ENCODE measurements at regions not wholly inside any gene's neighbourhood (a gene's known extent, or its start where the extent isn't known, plus 50 kb on each side); places are given as distances from the start of the nearest gene placed in this dataset.

DNA sequence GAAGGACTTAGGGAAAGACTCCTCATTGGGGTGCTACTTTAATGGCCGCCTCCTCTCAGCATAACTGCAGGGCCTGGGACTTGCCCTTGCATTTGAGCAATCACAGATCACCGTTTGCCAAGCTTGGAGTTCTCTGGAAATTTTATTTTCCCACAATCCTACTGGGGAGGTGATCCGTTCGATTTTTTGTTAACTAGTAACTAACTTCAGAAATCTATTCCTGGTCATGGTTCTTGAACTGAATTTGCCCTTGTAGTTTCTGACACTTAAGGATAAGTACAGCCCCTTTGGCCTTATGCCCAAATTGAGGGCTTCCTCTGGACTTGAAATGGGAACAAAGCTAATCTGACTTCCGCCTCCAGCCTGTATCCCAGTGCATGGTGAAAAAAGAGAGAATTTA lies 60.5 kb upstream of the ST3GAL5 start:
- DNase-seq: no peak
- Histone ChIP-seq H2AFZ (ENCODE audit: insufficient read depth, low read depth, low read length, poor library complexity, severe bottlenecking) (no peak overlapping the region), H3K4me3 (replicated peaks in 1 of 3; ENCODE audit: low read depth in 2 of 3, low read length in 3 of 3) (no peak overlapping the region), H3K9ac (ENCODE audit: insufficient read depth, low read length, poor library complexity, severe bottlenecking) (no peak overlapping the region), H3K4me2 (replicated peaks; ENCODE audit: extremely low read depth, low read length, poor library complexity, severe bottlenecking) (no peak overlapping the region), H3K9me3 (replicated peaks in 1 of 2; ENCODE audit: control insufficient read depth in 1 of 2, insufficient read depth in 1 of 2, low read length in 2 of 2) (peaks cover 4 to 8% of the 10 kb centered on the region in 2 donors), H4K20me1 (ENCODE audit: insufficient read depth, low read length) (no peaks in the 10 kb centered on the region), H3K27ac (ENCODE audit: low read depth in 1 of 2, low read length in 2 of 2) (no peak overlapping the region), H3K27me3 (ENCODE audit: control insufficient read depth in 2 of 2, insufficient read depth in 2 of 2, low read length in 2 of 2) (no peaks in the 10 kb centered on the region), H3K4me1 (ENCODE audit: control insufficient read depth in 1 of 2, insufficient read depth in 2 of 2, low read length in 2 of 2) (peaks cover 7 to 16% of the 10 kb centered on the region in 2 donors), H3K79me2 (ENCODE audit: insufficient read depth, low read length) (no peaks in the 10 kb centered on the region), H3K36me3 (replicated peaks in 1 of 2; ENCODE audit: control insufficient read depth in 1 of 2, insufficient read depth in 2 of 2, low read length in 2 of 2) (no peaks in the 10 kb centered on the region)
- Mint-ChIP-seq H3K4me1 (peaks cover 5% of the 10 kb centered on the region), H3K36me3 (peaks cover 0 to 3% of the 10 kb centered on the region in 2 donors), H3K27ac (no peak overlapping the region), H3K27me3 (ENCODE audit: low read depth in 3 of 3) (no peaks in the 10 kb centered on the region), H3K9me3 (peaks cover 5 to 25% (median 14%) of the 10 kb centered on the region in 7 donors), H3K4me3 (no peak overlapping the region)
- WGBS (ENCODE audit: insufficient coverage): 80% methylated on average over 1 of the region's 5 CpGs
- intact Hi-C loops (cut with micrococcal nuclease): no loop called here
- TF ChIP-seq, protein P1, sequence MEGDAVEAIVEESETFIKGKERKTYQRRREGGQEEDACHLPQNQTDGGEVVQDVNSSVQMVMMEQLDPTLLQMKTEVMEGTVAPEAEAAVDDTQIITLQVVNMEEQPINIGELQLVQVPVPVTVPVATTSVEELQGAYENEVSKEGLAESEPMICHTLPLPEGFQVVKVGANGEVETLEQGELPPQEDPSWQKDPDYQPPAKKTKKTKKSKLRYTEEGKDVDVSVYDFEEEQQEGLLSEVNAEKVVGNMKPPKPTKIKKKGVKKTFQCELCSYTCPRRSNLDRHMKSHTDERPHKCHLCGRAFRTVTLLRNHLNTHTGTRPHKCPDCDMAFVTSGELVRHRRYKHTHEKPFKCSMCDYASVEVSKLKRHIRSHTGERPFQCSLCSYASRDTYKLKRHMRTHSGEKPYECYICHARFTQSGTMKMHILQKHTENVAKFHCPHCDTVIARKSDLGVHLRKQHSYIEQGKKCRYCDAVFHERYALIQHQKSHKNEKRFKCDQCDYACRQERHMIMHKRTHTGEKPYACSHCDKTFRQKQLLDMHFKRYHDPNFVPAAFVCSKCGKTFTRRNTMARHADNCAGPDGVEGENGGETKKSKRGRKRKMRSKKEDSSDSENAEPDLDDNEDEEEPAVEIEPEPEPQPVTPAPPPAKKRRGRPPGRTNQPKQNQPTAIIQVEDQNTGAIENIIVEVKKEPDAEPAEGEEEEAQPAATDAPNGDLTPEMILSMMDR (IDR thresholded peaks at IDR 0.05): no peak

DNA sequence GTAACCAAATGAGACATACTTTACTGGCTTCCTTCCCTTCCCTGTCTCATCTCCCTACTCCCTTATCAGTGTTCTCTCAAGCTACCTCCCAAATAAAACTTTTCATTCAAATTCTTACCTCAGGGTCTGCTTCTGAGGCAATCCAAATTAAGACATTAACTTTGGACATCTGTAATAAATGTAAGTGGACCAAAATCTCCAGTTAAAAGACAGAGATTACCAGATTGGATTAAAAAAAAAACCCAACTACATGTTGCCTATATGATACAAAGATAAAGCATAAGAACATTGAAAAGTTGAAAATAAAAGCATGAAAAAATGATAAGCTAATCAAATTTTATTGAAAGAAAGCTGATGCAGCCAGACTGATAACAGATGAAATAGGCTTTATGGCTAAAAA lies 58.8 kb upstream of the ST3GAL5 start:
- no peaks in the 10 kb centered on the region for H4K20me1 ChIP-seq (ENCODE audit: insufficient read depth, low read length)
- peaks cover 12 to 38% (median 27%) of the 10 kb centered on the region in 7 donors for H3K9me3 Mint-ChIP-seq
- no peak overlapping the region for H3K4me3 ChIP-seq (replicated peaks in 1 of 3; ENCODE audit: low read depth in 2 of 3, low read length in 3 of 3)
- peaks cover 0 to 2% (median 0%) of the 10 kb centered on the region in 3 donors for H3K27me3 Mint-ChIP-seq (ENCODE audit: low read depth in 3 of 3)
- intact Hi-C loops (cut with micrococcal nuclease): no loop called here
- H3K9ac ChIP-seq (ENCODE audit: insufficient read depth, low read length, poor library complexity, severe bottlenecking): no peak overlapping the region
- no peaks in the 10 kb centered on the region for H3K27me3 ChIP-seq (ENCODE audit: control insufficient read depth in 2 of 2, insufficient read depth in 2 of 2, low read length in 2 of 2)
- TF ChIP-seq, protein P1 (IDR thresholded peaks at IDR 0.05): no peak
- H3K27ac Mint-ChIP-seq: no peak overlapping the region
- H3K36me3 ChIP-seq (replicated peaks in 1 of 2; ENCODE audit: control insufficient read depth in 1 of 2, insufficient read depth in 2 of 2, low read length in 2 of 2): no peaks in the 10 kb centered on the region
- H3K4me1 ChIP-seq (ENCODE audit: control insufficient read depth in 1 of 2, insufficient read depth in 2 of 2, low read length in 2 of 2): peaks cover 7 to 16% of the 10 kb centered on the region in 2 donors
- H3K9me3 ChIP-seq (replicated peaks in 1 of 2; ENCODE audit: control insufficient read depth in 1 of 2, insufficient read depth in 1 of 2, low read length in 2 of 2): peaks cover 10 to 19% of the 10 kb centered on the region in 2 donors
- no peak for DNase-seq
- no peak overlapping the region for H3K4me2 ChIP-seq (replicated peaks; ENCODE audit: extremely low read depth, low read length, poor library complexity, severe bottlenecking)
- H3K36me3 Mint-ChIP-seq: peaks cover 1 to 3% of the 10 kb centered on the region in 2 donors
- H3K27ac ChIP-seq (ENCODE audit: low read depth in 1 of 2, low read length in 2 of 2): no peak overlapping the region
- H3K79me2 ChIP-seq (ENCODE audit: insufficient read depth, low read length): no peaks in the 10 kb centered on the region
- no peak overlapping the region for H2AFZ ChIP-seq (ENCODE audit: insufficient read depth, low read depth, low read length, poor library complexity, severe bottlenecking)
- peaks cover 2% of the 10 kb centered on the region for H3K4me1 Mint-ChIP-seq
- H3K4me3 Mint-ChIP-seq: no peak overlapping the region
